Transverse colon (tissue), 4 donors: ENCODE measurements at regions not wholly inside any gene's neighbourhood (a gene's known extent, or its start where the extent isn't known, plus 50 kb on each side); places are given as distances from the start of the nearest gene placed in this dataset.

ENCODE experiments used
- POLR2AphosphoS5 ChIP-seq, 3 donors: sonication (generic); formaldehyde crosslinking; IDR thresholded peaks; one replicate each; pipeline ENCODE4 v1.6.1; 2016; ENCODE audit warnings: antibody characterized with exemption in 3 of 3
- TF ChIP-seq, protein P1 (sequence below), 5 experiments: fragments of 200-600 bp in 3 of 5; fragments of 450-650 bp in 2 of 5; sonication (generic) in 3 of 5; IDR thresholded peaks; 1 replicate in 2 of 5; 2 replicates in 3 of 5; pipeline ENCODE4 v1.5.1; 2016 to 2017; ENCODE audit warnings: antibody characterized with exemption in 5 of 5, inconsistent platforms in 3 of 5, mild to moderate bottlenecking in 2 of 5, moderate library complexity in 1 of 5

- TF ChIP-seq, protein P1, sequence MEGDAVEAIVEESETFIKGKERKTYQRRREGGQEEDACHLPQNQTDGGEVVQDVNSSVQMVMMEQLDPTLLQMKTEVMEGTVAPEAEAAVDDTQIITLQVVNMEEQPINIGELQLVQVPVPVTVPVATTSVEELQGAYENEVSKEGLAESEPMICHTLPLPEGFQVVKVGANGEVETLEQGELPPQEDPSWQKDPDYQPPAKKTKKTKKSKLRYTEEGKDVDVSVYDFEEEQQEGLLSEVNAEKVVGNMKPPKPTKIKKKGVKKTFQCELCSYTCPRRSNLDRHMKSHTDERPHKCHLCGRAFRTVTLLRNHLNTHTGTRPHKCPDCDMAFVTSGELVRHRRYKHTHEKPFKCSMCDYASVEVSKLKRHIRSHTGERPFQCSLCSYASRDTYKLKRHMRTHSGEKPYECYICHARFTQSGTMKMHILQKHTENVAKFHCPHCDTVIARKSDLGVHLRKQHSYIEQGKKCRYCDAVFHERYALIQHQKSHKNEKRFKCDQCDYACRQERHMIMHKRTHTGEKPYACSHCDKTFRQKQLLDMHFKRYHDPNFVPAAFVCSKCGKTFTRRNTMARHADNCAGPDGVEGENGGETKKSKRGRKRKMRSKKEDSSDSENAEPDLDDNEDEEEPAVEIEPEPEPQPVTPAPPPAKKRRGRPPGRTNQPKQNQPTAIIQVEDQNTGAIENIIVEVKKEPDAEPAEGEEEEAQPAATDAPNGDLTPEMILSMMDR (IDR thresholded peaks at IDR 0.05) = no peak
- no peak for TF ChIP-seq POLR2AphosphoS5 (IDR thresholded peaks at IDR 0.05)
Observed at GRCh38 chr1:39117899-39118450, 86.5 kb upstream of the MACF1 start.
